Glutamatergic neuron (in vitro differentiated cells): ENCODE measurements at regions not wholly inside any gene's neighbourhood (a gene's known extent, or its start where the extent isn't known, plus 50 kb on each side); places are given as distances from the start of the nearest gene placed in this dataset.
A peak's percentile ranks its signal among the peaks of the same experiment; 100 is the strongest.

ENCODE experiments used
- DNase-seq: peaks from one replicate; pipeline ENCODE4 v3.0.0; 2022
- H3K27ac Mint-ChIP-seq: one replicate; pipeline ENCODE4 v1.8.0; 2020; ENCODE audit warnings: mild to moderate bottlenecking, mixed read lengths, inconsistent platforms; ENCODE audit not compliant: unreplicated experiment
- H3K27me3 Mint-ChIP-seq: one replicate; pipeline ENCODE4 v1.8.0; 2020; ENCODE audit warnings: mild to moderate bottlenecking, moderate library complexity, mixed read lengths, inconsistent platforms; ENCODE audit not compliant: unreplicated experiment
- H3K36me3 Mint-ChIP-seq: one replicate; pipeline ENCODE4 v1.8.0; 2020; ENCODE audit warnings: mild to moderate bottlenecking, mixed read lengths, inconsistent platforms; ENCODE audit not compliant: unreplicated experiment
- H3K4me1 Mint-ChIP-seq: one replicate; pipeline ENCODE4 v1.8.0; 2020; ENCODE audit warnings: mild to moderate bottlenecking, low read depth, mixed read lengths, inconsistent platforms; ENCODE audit not compliant: unreplicated experiment
- H3K4me3 Mint-ChIP-seq: one replicate; pipeline ENCODE4 v1.8.0; 2020; ENCODE audit warnings: mild to moderate bottlenecking, mixed read lengths, inconsistent platforms; ENCODE audit not compliant: unreplicated experiment
- H3K9me3 Mint-ChIP-seq: one replicate; pipeline ENCODE4 v1.8.0; 2020; ENCODE audit warnings: mild to moderate bottlenecking, moderate library complexity, mixed read lengths, inconsistent platforms; ENCODE audit not compliant: unreplicated experiment
- CTCF ChIP-seq: fragments of 200-600 bp; sonication (generic); IDR thresholded peaks from one replicate; pipeline ENCODE4 v1.5.0; 2021; ENCODE audit not compliant: partially characterized antibody, unreplicated experiment

DNA sequence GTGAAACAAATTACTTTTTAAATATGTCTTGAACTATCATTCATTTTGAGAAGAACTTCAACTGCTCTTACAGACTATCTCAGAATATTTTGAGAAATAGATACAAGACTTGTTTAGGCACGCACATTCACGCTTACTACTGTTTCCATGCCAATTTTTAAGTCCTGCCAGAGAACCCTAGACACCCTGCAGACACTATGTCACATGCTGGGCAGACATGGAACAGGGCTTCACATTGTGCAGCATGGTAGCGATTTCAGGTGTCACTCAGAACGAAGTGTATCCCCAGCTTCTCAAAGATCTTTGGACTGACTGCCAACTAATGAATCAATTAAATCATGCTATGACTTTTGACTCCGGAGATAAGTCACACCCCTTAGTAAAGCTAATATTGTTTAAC lies 128.7 kb upstream of the SLC27A6 start:
- Mint-ChIP-seq H3K27ac (no peak overlapping the region), H3K4me1 (no peaks in the 10 kb centered on the region), H3K4me3 (no peak overlapping the region), H3K9me3 (no peaks in the 10 kb centered on the region), H3K27me3 (no peaks in the 10 kb centered on the region), H3K36me3 (no peaks in the 10 kb centered on the region)
- TF ChIP-seq CTCF, result no peak
- DNase-seq, result no peak

DNA sequence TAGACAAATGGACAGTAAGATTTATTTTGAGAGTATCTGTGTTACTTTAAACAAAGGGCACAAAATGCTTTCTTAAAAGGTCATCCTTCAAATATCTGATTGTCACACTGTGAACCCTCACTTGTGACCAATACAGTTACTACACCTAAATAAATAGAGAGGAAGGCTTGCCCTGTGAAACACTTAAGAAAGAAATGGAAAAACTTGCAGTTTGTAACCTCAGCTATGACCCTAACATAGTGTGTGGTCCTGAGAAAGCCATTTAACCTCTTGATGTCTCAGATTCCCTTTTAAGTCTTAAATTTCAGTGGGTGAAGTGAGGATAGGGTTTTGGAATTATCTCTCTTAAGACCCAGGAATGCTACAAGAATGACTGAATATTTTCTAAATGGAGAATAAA lies 126.7 kb upstream of the SLC27A6 start:
- H3K27me3 Mint-ChIP-seq, result no peaks in the 10 kb centered on the region
- no peak overlapping the region for H3K27ac Mint-ChIP-seq
- no peak overlapping the region for H3K4me3 Mint-ChIP-seq
- no peaks in the 10 kb centered on the region for H3K4me1 Mint-ChIP-seq
- H3K36me3 Mint-ChIP-seq, result no peaks in the 10 kb centered on the region
- TF ChIP-seq CTCF, result no peak
- H3K9me3 Mint-ChIP-seq, result no peaks in the 10 kb centered on the region
- DNase-seq, result no peak

DNA sequence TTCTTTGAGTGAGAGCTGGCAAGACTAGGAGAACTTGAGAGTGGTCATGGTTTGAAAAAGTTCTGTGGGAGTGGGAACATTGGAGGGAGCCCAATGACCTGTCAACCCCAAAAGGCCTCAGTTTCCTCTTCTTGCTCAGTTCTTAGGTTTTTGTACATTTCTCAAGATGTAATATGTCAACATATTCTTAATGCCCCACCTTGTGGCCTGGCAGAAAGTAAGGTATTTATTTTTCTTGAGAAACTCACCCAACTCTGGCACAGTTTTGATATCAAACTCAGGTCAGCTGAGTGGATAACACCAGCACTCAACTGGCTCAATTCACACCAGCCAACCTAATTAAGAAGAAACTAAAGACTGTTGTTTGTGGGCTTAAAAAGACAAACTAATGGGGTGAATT lies 123.0 kb upstream of the SLC27A6 start:
- no peak for DNase-seq
- no peaks in the 10 kb centered on the region for H3K27me3 Mint-ChIP-seq
- TF ChIP-seq CTCF, result no peak
- no peaks in the 10 kb centered on the region for H3K36me3 Mint-ChIP-seq
- H3K4me3 Mint-ChIP-seq, result no peak overlapping the region
- no peaks in the 10 kb centered on the region for H3K9me3 Mint-ChIP-seq
- no peaks in the 10 kb centered on the region for H3K4me1 Mint-ChIP-seq
- no peak overlapping the region for H3K27ac Mint-ChIP-seq

GRCh38 chr5:128844354-128844923 lies 120.8 kb upstream of the SLC27A6 start:
- Mint-ChIP-seq H3K36me3 (no peaks in the 10 kb centered on the region), H3K9me3 (no peaks in the 10 kb centered on the region), H3K4me3 (no peak overlapping the region), H3K27ac (no peak overlapping the region), H3K27me3 (no peaks in the 10 kb centered on the region), H3K4me1 (no peaks in the 10 kb centered on the region)
- no peak for DNase-seq
- peak; percentile 36 for TF ChIP-seq CTCF

GRCh38 chr5:128850049-128850448 lies 115.2 kb upstream of the SLC27A6 start:
- no peaks in the 10 kb centered on the region for H3K9me3 Mint-ChIP-seq
- H3K27me3 Mint-ChIP-seq, result no peaks in the 10 kb centered on the region
- no peak for TF ChIP-seq CTCF
- H3K4me1 Mint-ChIP-seq, result no peaks in the 10 kb centered on the region
- no peak overlapping the region for H3K27ac Mint-ChIP-seq
- DNase-seq, result no peak
- H3K4me3 Mint-ChIP-seq, result no peak overlapping the region
- peaks cover 3% of the 10 kb centered on the region for H3K36me3 Mint-ChIP-seq
